ENCODE measurements at regions not wholly inside any gene's neighbourhood (a gene's known extent, or its start where the extent isn't known, plus 50 kb on each side); places are given as distances from the start of the nearest gene placed in this dataset.

DNA sequence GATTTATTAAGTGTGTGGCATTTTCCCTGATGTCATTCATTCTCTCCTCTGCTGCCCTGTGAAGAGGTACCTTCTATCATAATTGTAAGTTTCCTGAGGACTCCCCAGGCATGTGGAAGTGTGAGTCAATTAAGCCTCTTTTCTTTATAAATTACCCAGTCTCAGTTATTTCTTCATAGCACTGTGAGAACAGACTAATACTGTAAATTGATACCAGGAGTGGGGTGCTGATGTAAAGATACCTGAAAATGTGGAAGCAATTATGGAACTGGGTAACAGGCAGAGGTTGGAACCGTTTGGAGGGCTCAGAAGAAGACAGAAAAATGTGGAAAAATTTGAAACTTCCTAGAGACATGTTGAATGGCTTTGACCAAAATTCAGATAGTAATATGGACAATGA, 711.8 kb upstream of the GRM3 start:
- TF ChIP-seq, protein P1, sequence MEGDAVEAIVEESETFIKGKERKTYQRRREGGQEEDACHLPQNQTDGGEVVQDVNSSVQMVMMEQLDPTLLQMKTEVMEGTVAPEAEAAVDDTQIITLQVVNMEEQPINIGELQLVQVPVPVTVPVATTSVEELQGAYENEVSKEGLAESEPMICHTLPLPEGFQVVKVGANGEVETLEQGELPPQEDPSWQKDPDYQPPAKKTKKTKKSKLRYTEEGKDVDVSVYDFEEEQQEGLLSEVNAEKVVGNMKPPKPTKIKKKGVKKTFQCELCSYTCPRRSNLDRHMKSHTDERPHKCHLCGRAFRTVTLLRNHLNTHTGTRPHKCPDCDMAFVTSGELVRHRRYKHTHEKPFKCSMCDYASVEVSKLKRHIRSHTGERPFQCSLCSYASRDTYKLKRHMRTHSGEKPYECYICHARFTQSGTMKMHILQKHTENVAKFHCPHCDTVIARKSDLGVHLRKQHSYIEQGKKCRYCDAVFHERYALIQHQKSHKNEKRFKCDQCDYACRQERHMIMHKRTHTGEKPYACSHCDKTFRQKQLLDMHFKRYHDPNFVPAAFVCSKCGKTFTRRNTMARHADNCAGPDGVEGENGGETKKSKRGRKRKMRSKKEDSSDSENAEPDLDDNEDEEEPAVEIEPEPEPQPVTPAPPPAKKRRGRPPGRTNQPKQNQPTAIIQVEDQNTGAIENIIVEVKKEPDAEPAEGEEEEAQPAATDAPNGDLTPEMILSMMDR (IDR thresholded peaks at IDR 0.05), result no peak
- Mint-ChIP-seq H3K27me3 (ENCODE audit: insufficient read depth) (no peaks in the 10 kb centered on the region), H3K4me1 (ENCODE audit: low read depth) (no peaks in the 10 kb centered on the region), H3K27ac (no peak overlapping the region), H3K36me3 (ENCODE audit: low read depth) (no peaks in the 10 kb centered on the region), H3K4me3 (no peak overlapping the region), H3K9me3 (peaks cover 28% of the 10 kb centered on the region)
- no peak for DNase-seq

DNA sequence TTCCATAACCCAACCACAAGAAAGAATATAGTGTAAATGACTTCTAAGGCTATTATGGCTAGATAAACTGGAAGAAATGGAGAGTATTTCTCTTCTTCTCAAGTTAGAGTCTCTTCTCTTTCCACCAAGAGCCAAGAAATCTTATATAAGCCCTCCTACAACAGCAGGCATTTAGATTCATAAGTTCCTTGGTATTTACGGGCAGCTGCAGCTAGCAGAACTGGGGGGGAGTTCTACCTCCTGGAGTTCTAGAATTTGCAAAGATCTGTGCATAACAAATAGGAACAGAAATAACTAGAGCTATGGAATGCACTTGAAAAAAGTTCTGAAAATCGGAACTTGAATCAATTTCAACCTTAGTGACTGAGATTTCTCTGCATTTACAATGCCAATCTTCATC, 715.2 kb upstream of the GRM3 start:
- no peaks in the 10 kb centered on the region for H3K27me3 Mint-ChIP-seq (ENCODE audit: insufficient read depth)
- no peak for DNase-seq
- TF ChIP-seq, protein P1 (IDR thresholded peaks at IDR 0.05), result no peak

DNA sequence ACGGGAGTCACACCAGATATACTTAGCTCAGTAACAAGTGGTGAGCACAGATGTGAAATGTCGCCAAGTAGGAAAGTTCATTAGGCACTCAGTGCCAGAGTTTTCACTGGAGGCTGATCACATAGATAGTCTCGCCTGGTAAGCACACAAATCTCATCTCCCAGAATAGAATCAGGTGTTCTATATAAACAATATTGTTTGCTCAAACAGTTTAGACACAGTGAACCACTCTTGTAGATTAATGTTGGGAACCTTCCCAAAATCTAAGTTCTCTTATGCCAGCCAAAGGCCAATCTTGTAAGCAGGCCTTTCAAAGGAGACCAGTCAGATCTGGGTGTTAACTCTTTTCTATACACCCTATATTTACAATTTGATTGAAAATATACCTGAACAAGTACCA, 716.5 kb upstream of the GRM3 start:
- no peaks in the 10 kb centered on the region for H3K36me3 Mint-ChIP-seq (ENCODE audit: low read depth)
- no peak overlapping the region for H3K4me3 Mint-ChIP-seq
- TF ChIP-seq, protein P1 (IDR thresholded peaks at IDR 0.05), result no peak
- H3K9me3 Mint-ChIP-seq, result peaks cover 24% of the 10 kb centered on the region
- DNase-seq, result no peak
- H3K4me1 Mint-ChIP-seq (ENCODE audit: low read depth), result no peaks in the 10 kb centered on the region
- H3K27ac Mint-ChIP-seq, result no peak overlapping the region
- no peaks in the 10 kb centered on the region for H3K27me3 Mint-ChIP-seq (ENCODE audit: insufficient read depth)

More for the DNA sequence above, 715.2 kb upstream of the GRM3 start:
- no peak overlapping the region for H3K27ac Mint-ChIP-seq
- H3K36me3 Mint-ChIP-seq (ENCODE audit: low read depth), result no peaks in the 10 kb centered on the region
- no peak overlapping the region for H3K4me3 Mint-ChIP-seq
- H3K4me1 Mint-ChIP-seq (ENCODE audit: low read depth), result no peaks in the 10 kb centered on the region
- peaks cover 26% of the 10 kb centered on the region for H3K9me3 Mint-ChIP-seq

DNA sequence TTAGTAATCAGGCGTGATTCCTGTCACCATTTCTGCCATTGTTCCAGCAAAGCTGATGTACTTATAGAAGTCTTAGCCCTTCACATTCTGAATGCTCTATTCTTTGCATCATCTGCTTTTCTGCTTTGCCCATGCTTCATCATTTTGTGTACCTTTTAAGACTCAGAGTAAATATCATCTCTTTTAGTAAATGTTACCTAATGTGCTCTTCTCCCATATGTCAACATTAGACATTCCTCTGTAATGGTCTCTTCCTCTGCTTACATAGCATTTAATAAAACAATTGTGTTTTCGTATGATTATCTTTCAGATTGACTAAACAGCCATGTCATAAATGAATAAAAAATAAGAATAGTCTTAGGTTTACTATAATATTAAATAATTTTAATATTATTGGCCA, 719.6 kb upstream of the GRM3 start:
- H3K27ac Mint-ChIP-seq, result no peak overlapping the region

DNA sequence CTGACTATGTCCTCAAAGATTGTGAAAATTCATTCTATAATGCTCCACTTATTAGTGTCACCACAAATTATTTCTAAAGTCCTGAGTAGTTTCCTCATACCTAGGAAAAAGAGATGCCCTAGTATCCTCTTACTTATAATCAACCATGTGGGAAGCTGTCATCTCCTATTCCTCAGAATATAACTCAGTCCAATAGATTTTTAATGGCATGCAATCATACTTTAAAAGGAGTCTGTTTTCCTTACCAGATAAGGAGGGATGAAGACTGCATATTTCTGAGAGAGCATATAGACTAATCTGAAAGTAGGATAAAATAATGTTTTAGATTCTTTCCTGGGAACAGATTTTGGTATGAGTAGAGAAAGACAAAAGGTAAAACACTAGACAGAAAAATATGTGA, 727.7 kb upstream of the GRM3 start:
- DNase-seq, result no peak
- H3K27me3 Mint-ChIP-seq (ENCODE audit: insufficient read depth), result no peaks in the 10 kb centered on the region; the same call in 1 of the 2 replicates
- H3K9me3 Mint-ChIP-seq, result peaks cover 16% of the 10 kb centered on the region
- H3K4me1 Mint-ChIP-seq (ENCODE audit: low read depth), result no peaks in the 10 kb centered on the region
- H3K4me3 Mint-ChIP-seq, result no peak overlapping the region
- TF ChIP-seq, protein P1 (IDR thresholded peaks at IDR 0.05), result no peak
- H3K27ac Mint-ChIP-seq, result no peak overlapping the region
- H3K36me3 Mint-ChIP-seq (ENCODE audit: low read depth), result no peaks in the 10 kb centered on the region

More for the DNA sequence above, 719.6 kb upstream of the GRM3 start:
- Mint-ChIP-seq H3K4me3 (no peak overlapping the region), H3K27me3 (ENCODE audit: insufficient read depth) (no peaks in the 10 kb centered on the region), H3K36me3 (ENCODE audit: low read depth) (no peaks in the 10 kb centered on the region), H3K9me3 (peaks cover 13% of the 10 kb centered on the region), H3K4me1 (ENCODE audit: low read depth) (no peaks in the 10 kb centered on the region)
- DNase-seq, result no peak
- TF ChIP-seq, protein P1 (IDR thresholded peaks at IDR 0.05), result no peak

DNA sequence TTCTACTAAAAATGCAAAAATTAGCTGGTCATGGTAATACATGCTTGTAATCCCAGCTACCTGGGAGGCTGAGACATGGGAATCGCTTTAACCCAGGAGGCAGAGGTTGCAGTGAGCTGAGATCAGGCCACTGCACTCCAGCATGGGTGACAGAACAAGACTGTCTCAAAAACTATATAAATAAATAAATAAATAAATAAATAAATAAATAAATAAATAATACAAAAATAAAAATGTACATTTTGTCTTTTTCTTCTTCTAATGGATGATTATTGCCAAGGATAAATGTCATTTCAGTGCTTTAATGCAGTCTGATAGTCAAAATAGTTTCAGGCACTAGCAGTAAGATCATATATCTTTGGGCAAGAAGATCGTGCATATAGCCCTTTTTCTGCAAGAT, 727.6 kb upstream of the SEMA3D start:
- no peaks in the 10 kb centered on the region for H3K36me3 Mint-ChIP-seq (ENCODE audit: low read depth)
- peaks cover 27% of the 10 kb centered on the region for H3K9me3 Mint-ChIP-seq
- DNase-seq, result no peak
- H3K27me3 Mint-ChIP-seq (ENCODE audit: insufficient read depth), result no peaks in the 10 kb centered on the region; the same call in 1 of the 2 replicates
- H3K27ac Mint-ChIP-seq, result no peak overlapping the region
- TF ChIP-seq, protein P1 (IDR thresholded peaks at IDR 0.05), result no peak
- no peak overlapping the region for H3K4me3 Mint-ChIP-seq
- H3K4me1 Mint-ChIP-seq (ENCODE audit: low read depth), result no peaks in the 10 kb centered on the region
